Skeletal muscle cell (primary cell): ENCODE measurements at regions not wholly inside any gene's neighbourhood (a gene's known extent, or its start where the extent isn't known, plus 50 kb on each side); places are given as distances from the start of the nearest gene placed in this dataset.

Experiments
- DNase-seq: peaks from one replicate; pipeline ENCODE4 v3.0.0-alpha.2; 2010; ENCODE audit warnings: low read depth
- H3K4me3 ChIP-seq: 2 replicates; pipeline ENCODE4 v1.5.1; 2011; ENCODE audit warnings: low read depth, mild to moderate bottlenecking, control low read depth, low read length, moderate library complexity

DNA sequence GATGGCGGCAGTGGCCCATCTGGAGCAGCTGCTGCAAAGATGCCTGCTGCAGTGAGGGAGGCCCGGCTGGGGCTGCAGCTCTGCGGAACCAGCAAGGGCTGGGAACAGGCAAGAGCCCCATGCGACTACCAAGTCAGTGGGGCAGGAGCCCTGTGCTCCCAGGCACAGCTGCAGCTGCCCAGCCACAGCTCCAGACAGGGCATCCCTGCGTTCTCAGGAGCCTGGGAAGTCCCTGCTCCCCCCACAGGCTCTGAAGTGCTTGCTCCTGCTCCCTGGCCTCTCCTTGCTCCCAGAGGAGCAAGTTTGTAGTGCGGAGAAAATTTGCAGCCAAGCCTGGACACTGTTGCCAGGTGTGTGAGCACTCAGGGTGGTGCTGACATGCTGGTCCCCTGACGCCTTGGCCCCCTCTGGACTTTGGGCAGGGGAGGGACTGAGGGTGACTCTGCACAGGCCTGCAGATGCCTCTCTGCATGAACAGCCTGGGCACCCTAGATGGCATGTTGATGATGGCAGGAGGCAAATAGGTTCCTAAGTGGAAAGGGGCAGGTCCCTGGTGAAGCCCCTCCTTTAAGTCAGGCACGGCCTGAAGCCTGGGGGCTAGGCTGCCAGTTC, 105.6 kb downstream of the LYZL1 start:
- DNase-seq = no peak
- no peak overlapping the region for H3K4me3 ChIP-seq

DNA sequence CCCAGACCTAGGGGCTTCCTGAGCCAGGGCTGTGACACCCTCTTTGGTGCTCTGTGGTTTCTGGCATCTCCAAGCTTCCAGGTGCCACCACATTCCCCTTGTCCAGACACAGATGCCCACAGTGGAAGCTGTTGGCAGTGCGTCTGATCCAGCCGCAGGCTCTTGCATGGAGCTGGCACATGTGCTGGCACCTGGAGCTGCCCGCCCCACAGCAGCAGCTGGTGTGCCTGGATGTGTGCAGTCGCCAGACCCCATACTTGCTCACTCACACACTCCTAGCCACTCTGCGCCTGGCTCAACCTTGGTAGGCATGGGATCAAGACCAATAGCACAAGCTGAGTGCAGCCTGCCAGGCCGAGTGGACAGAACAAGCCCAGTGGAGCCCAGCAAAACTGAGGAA, 106.5 kb downstream of the LYZL1 start:
- H3K4me3 ChIP-seq = no peak overlapping the region
- DNase-seq = no peak

DNA sequence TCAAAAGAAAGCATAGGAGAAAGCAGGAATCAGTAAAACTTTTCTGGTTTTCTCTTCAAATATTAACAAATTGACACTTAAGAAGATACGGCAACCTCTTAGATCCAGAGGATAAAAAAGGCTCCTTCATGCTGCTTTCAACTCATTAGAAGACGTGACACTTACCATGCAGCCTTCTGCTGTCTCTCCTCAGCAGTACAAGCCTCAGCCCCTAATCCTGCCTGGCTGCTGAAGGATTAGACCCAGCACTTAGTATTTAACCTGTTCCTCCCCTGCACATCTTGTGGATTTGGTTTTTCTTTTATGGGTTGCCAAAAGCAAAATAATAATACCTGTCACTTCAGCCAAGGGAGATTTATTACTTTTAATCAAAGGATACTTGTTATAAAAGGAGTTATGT, 108.4 kb downstream of the LYZL1 start:
- DNase-seq = no peak
- no peak overlapping the region for H3K4me3 ChIP-seq

DNA sequence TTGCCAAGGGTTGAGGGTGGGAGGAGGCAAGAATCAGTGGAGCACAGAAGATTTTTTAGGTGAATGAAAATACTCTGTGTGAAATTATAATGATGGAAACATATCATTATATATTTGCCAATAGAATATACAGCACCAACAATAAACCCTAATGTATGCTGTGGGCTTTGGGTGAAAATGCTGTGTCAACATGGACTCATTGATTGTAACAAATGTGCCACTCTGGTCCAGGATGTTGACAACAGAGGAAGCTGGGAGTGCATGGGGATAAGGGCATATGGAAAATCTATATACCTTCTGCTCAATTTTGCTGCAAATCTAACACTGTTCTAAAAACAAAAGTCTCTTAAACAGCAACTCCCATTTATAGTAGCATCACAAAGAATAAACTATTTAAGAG, 114.3 kb downstream of the LYZL1 start:
- no peak overlapping the region for H3K4me3 ChIP-seq
- no peak for DNase-seq

DNA sequence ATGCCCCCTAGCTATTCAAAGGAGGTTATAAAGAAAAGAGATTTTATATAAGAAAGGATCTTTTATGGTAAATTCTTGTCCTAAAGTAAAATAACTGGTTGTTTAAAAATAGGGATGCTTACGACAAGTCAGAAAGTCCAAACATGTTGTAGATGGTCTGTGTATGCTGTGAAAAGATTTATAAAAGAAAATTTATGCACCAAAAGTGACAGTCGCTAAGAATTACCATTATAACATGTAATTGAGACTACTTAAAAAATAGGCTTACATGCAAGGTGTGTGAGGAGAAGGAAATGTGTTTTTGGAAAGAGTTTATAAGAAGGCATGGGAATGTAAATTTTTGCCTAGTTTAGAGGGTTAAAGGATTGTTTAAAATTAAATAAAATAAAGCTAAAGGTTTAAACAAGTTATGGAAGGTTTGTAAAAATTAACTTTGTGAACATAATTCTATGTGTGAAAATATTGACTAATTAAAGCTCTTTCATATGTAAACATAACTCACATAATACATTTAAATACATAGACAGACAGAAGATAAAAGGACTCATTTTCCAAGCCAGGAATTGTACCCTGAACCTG, 118.5 kb downstream of the LYZL1 start:
- no peak for DNase-seq
- H3K4me3 ChIP-seq = no peak overlapping the region
